Neural cell (in vitro differentiated cells): ENCODE measurements at regions not wholly inside any gene's neighbourhood (a gene's known extent, or its start where the extent isn't known, plus 50 kb on each side); places are given as distances from the start of the nearest gene placed in this dataset.

Experiments used
- H2AFZ ChIP-seq: fragments of 200-600, 300-800 bp; sonication (generic), shearing (Covaris generic); 2 replicates; pipeline ENCODE4 v1.6.0; 2014; ENCODE audit warnings: low read depth, mild to moderate bottlenecking, antibody characterized with exemption, low read length, moderate library complexity
- H3F3A ChIP-seq: fragments of 200-600 bp; shearing (Covaris generic); 2 replicates; pipeline ENCODE4 v1.6.1; 2016; ENCODE audit warnings: mild to moderate bottlenecking, moderate library complexity, mixed read lengths, antibody characterized with exemption, low read length; ENCODE audit not compliant: insufficient read depth, poor library complexity, severe bottlenecking
- H3K27ac ChIP-seq: fragments of 200-600, 300-800 bp; sonication (generic), shearing (Covaris generic); 2 replicates; pipeline ENCODE4 v1.5.1; 2014; ENCODE audit warnings: mild to moderate bottlenecking, low read length, moderate library complexity
- H3K27me3 ChIP-seq: fragments of 300-800, 200-600 bp; sonication (generic), shearing (Covaris generic); 2 replicates; pipeline ENCODE4 v1.6.0; 2014; ENCODE audit warnings: mild to moderate bottlenecking, low read depth, low read length, moderate library complexity; ENCODE audit not compliant: insufficient read depth
- H3K36me3 ChIP-seq: fragments of 300-800, 200-600 bp; sonication (generic), shearing (Covaris generic); 2 replicates; pipeline ENCODE4 v1.5.1; 2014; ENCODE audit warnings: mild to moderate bottlenecking, antibody characterized with exemption, low read length, moderate library complexity; ENCODE audit not compliant: insufficient read depth
- H3K4me2 ChIP-seq: fragments of 300-800, 200-600 bp; sonication (generic), shearing (Covaris generic); 2 replicates; pipeline ENCODE4 v1.6.0; 2014; ENCODE audit warnings: mild to moderate bottlenecking, low read length
- H3K4me3 ChIP-seq: fragments of 300-800, 200-600 bp; sonication (generic), shearing (Covaris generic); 2 replicates; pipeline ENCODE4 v1.5.1; 2014; ENCODE audit warnings: mild to moderate bottlenecking, low read length, moderate library complexity
- H3K79me2 ChIP-seq: fragments of 200-600 bp; shearing (Covaris generic); replicated peaks from 2 replicates; pipeline ENCODE4 v1.6.0; 2014; ENCODE audit warnings: mild to moderate bottlenecking, low read length, moderate library complexity; ENCODE audit not compliant: insufficient read depth
- H3K9ac ChIP-seq: fragments of 300-800, 200-600 bp; sonication (generic), shearing (Covaris generic); 2 replicates; pipeline ENCODE4 v1.6.1; 2016; ENCODE audit warnings: mild to moderate bottlenecking, low read length, mixed read lengths
- H3K9me2 ChIP-seq: fragments of 200-600 bp; shearing (Covaris generic); 2 replicates; pipeline ENCODE4 v1.6.1; 2016; ENCODE audit warnings: mild to moderate bottlenecking, low read length, mixed read lengths; ENCODE audit not compliant: insufficient read depth
- H3K9me3 ChIP-seq: fragments of 200-600, 300-800 bp; sonication (generic), shearing (Covaris generic); 2 replicates; pipeline ENCODE4 v1.6.1; 2016; ENCODE audit warnings: mild to moderate bottlenecking, mixed run types, low read length, moderate library complexity, mixed read lengths
- H4K20me1 ChIP-seq: fragments of 200-600 bp; shearing (Covaris generic); 2 replicates; pipeline ENCODE4 v1.6.1; 2016; ENCODE audit warnings: mild to moderate bottlenecking, mixed run types; ENCODE audit not compliant: insufficient read depth
- CTCF ChIP-seq: fragments of 450-650 bp; IDR thresholded peaks from 2 replicates; pipeline ENCODE4 v1.5.1; 2014; ENCODE audit warnings: antibody characterized with exemption, mild to moderate bottlenecking, moderate library complexity; ENCODE audit not compliant: poor library complexity, severe bottlenecking
- EP300 ChIP-seq: fragments of 450-650 bp; conservative IDR thresholded peaks from 2 replicates; pipeline ENCODE4 v1.6.1; 2014; ENCODE audit warnings: antibody characterized with exemption, mild to moderate bottlenecking, moderate library complexity; ENCODE audit not compliant: poor library complexity, severe bottlenecking
- EZH2 ChIP-seq: fragments of 200-600, 300-800 bp; shearing (Covaris generic), sonication (generic); IDR thresholded peaks from 2 replicates; pipeline ENCODE4 v1.6.1; 2014; ENCODE audit warnings: antibody characterized with exemption, low read length, borderline replicate concordance, mild to moderate bottlenecking; ENCODE audit not compliant: insufficient read depth, poor library complexity, severe bottlenecking
- MXI1 ChIP-seq: fragments of 450-650 bp; conservative IDR thresholded peaks from 2 replicates; pipeline ENCODE4 v1.6.1; 2014; ENCODE audit warnings: antibody characterized with exemption, mild to moderate bottlenecking; ENCODE audit not compliant: poor library complexity, severe bottlenecking
- POLR2AphosphoS5 ChIP-seq: IDR thresholded peaks from 2 replicates; pipeline ENCODE4 v1.6.1; 2012
- RAD21 ChIP-seq: fragments of 450-650 bp; conservative IDR thresholded peaks from 2 replicates; pipeline ENCODE4 v1.6.1; 2014; ENCODE audit warnings: antibody characterized with exemption, mild to moderate bottlenecking, moderate library complexity
- REST ChIP-seq: IDR thresholded peaks from 2 replicates; pipeline ENCODE4 v1.6.1; 2012; ENCODE audit warnings: borderline replicate concordance
- SMC3 ChIP-seq: fragments of 450-650 bp; conservative IDR thresholded peaks from 2 replicates; pipeline ENCODE4 v1.6.1; 2014; ENCODE audit warnings: antibody characterized with exemption, mild to moderate bottlenecking, moderate library complexity; ENCODE audit not compliant: poor library complexity
- TAF1 ChIP-seq: IDR thresholded peaks from 2 replicates; pipeline ENCODE4 v1.6.1; 2012; ENCODE audit warnings: low read depth

- Histone ChIP-seq H3K36me3 (no peaks in the 10 kb centered on the region), H3K79me2 (no peaks in the 10 kb centered on the region), H2AFZ (no peak overlapping the region), H4K20me1 (no peaks in the 10 kb centered on the region), H3F3A (no peaks in the 10 kb centered on the region), H3K27me3 (no peaks in the 10 kb centered on the region), H3K4me3 (no peak overlapping the region), H3K4me2 (no peak overlapping the region), H3K9me2 (no peaks in the 10 kb centered on the region), H3K9ac (no peak overlapping the region), H3K27ac (no peak overlapping the region), H3K9me3 (no peaks in the 10 kb centered on the region)
- TF ChIP-seq POLR2AphosphoS5 = peak; percentile 75
- peak; percentile 90 for TF ChIP-seq EP300
- TF ChIP-seq EZH2 = no peak
Observed at GRCh38 chr1:83682132-83682531, 316.8 kb downstream of the TTLL7 start.

GRCh38 chr1:83676106-83676505 is 322.8 kb downstream of the TTLL7 start:
- H3K27me3 ChIP-seq = no peaks in the 10 kb centered on the region
- no peaks in the 10 kb centered on the region for H3K36me3 ChIP-seq
- no peaks in the 10 kb centered on the region for H3K9me3 ChIP-seq
- no peak overlapping the region for H3K9ac ChIP-seq
- H3K27ac ChIP-seq = no peak overlapping the region
- H3K79me2 ChIP-seq = no peaks in the 10 kb centered on the region
- no peaks in the 10 kb centered on the region for H4K20me1 ChIP-seq
- H3F3A ChIP-seq = no peaks in the 10 kb centered on the region
- TF ChIP-seq MXI1 (no peak), CTCF (no peak), SMC3 (no peak), RAD21 (no peak), TAF1 (no peak), EP300 (no peak), EZH2 (no peak), POLR2AphosphoS5 (no peak), REST (no peak)
- no peak overlapping the region for H3K4me2 ChIP-seq
- H3K9me2 ChIP-seq = no peaks in the 10 kb centered on the region
- no peak overlapping the region for H2AFZ ChIP-seq
- no peak overlapping the region for H3K4me3 ChIP-seq

GRCh38 chr1:83673312-83673711 is 325.6 kb downstream of the TTLL7 start:
- Histone ChIP-seq H4K20me1 (no peaks in the 10 kb centered on the region), H2AFZ (no peak overlapping the region), H3K79me2 (no peaks in the 10 kb centered on the region), H3K27me3 (no peaks in the 10 kb centered on the region), H3K27ac (no peak overlapping the region), H3K36me3 (no peaks in the 10 kb centered on the region), H3K4me2 (no peak overlapping the region), H3K9me3 (no peaks in the 10 kb centered on the region), H3F3A (no peaks in the 10 kb centered on the region), H3K4me3 (no peak overlapping the region), H3K9me2 (no peaks in the 10 kb centered on the region), H3K9ac (no peak overlapping the region)
- TF ChIP-seq SMC3 (no peak), CTCF (no peak)
